ENCODE measurements at regions not wholly inside any gene's neighbourhood (a gene's known extent, or its start where the extent isn't known, plus 50 kb on each side); places are given as distances from the start of the nearest gene placed in this dataset.

- intact Hi-C loops (cut with micrococcal nuclease) = no loop called here
These were observed 475.9 kb upstream of the HTR2A start for GRCh38 chr13:47372751-47373150.

DNA sequence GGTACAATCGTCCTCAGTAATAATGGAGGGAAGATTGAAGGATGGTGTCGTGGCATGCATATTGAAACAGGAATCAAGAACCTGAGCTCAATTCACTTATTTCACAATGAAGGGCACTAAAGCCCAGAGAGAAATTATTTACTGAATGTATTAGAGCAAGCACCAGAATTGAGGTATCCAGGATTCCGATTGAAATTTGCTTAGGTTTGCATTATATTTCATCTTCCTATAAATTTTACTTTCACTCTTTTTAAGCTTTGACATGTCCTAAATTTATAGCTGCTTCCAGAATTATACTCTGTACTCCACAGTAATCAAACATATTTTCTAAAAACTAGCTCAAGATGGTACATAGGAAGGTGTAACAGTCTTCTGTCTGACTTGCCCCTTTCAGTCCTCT, 454.9 kb upstream of the HTR2A start:
- intact Hi-C loops (cut with micrococcal nuclease) = no loop called here

DNA sequence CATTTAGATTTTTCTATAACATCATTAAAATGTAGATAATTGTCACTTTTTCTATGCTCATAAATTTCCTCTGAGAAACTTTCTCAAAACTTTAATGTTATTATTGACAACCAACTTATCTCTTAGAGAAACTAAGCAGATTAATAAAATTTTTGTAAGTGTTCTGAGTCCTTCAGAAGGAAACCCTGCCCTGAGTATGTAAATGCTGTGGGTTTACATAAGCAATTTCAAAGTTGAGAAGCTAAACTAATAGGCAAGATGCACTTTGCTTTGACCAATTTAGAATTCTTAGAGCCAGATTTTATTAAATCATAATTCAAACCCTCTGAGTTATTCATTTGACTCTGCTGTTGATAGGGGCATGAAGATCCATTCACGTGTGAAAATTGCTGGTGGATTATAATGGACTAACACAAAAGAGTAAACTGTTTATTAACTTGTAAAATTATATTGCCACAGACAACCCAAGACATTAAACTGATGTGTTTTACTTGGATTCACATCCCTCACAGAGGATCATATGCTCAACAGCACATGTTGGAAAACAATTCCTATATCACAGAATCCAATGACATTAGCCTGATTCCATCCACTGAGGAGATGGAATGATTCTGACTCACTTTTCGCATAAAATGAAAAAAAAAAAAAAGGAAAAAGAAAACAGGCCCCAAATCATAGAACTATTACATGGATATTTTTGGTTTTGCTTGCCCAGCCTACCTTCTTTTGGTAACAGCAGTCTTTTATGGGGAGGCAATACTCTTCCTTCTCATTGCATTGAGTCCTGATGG, 453.7 kb upstream of the HTR2A start:
- intact Hi-C loops (cut with micrococcal nuclease) = no loop called here

DNA sequence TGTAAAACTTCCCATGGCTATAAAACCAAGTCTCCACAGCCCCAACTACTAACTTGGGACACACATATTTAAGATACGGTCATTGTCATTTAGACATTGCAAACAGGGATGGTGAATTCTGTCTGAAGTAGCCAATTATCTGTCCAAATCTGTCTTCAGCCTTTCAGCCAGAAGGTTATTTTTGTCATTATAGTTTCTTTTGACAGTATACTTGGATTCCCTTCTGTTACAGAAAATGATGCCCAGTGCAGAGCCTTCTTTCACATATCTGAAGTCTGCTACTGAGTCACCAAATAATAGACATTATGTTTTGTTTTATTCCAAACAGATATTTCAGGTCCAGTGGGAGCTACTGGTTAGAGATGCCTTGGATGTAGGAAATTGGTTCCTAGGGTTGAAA, 452.4 kb upstream of the HTR2A start:
- intact Hi-C loops (cut with micrococcal nuclease) = no loop called here

- intact Hi-C loops (cut with micrococcal nuclease) = no loop called here
These were observed 441.1 kb upstream of the HTR2A start for GRCh38 chr13:47337781-47338507.

DNA sequence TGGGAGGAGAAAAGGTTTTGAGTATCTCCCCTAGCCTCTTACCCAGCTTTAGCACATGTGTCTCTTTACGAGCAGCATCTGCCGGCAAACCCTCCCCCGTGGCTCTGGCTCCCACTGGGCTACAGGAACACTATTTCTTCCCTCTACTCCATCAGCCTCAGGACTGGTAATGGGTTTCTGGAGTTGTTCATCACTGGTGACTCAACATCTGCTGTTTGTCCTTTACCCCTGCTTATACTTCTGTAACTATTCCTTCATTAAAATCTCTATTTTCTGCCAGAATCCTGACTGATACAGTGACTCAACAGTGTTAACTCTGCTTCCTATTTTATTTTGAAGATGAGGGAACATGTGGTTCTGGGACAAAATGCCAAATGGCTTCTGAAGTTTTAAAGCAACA, 437.3 kb upstream of the HTR2A start:
- intact Hi-C loops (cut with micrococcal nuclease) = no loop called here

DNA sequence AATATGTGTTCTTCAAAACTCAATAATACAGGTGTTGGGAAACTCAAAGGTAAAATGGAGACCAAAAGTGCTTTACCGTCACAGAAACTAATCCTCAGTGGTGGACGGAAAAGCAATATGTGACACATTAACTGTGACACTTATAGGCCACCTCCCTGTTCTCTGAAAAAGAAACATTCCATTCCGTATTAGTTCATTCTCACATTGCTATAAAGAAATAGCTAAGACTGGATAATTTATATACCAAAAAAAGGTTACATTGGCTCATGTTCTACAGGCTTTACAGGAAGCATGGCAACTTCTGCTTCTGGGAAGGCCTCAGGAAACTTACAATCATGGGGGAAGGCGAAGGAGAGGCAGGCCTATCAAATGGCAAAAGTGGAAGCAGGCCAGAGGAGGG, 435.3 kb upstream of the HTR2A start:
- intact Hi-C loops (cut with micrococcal nuclease) = no loop called here

GRCh38 chr13:47330031-47330430, 433.2 kb upstream of the HTR2A start:
- intact Hi-C loops (cut with micrococcal nuclease) = no loop called here

GRCh38 chr13:47327861-47328260, 431.0 kb upstream of the HTR2A start:
- intact Hi-C loops (cut with micrococcal nuclease) = no loop called here

DNA sequence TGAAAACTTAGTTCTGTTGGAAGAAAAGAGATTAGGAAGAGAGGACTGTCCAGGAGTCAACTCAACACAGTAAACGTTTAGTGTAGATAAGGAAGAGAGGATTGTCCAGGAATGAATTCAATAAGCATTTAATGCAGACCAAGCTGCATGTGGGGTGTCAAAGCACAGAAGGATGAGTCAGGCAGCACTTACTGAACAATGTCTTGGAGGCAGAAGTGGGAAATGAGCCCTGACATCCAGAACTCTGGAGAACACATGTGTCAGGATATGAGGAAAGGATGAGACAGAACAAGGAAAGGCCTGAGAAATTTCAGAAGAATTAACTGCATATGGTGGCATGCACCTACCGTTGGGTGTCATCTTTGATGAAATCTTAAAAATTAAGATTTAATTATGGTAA, 429.2 kb upstream of the HTR2A start:
- intact Hi-C loops (cut with micrococcal nuclease) = no loop called here

DNA sequence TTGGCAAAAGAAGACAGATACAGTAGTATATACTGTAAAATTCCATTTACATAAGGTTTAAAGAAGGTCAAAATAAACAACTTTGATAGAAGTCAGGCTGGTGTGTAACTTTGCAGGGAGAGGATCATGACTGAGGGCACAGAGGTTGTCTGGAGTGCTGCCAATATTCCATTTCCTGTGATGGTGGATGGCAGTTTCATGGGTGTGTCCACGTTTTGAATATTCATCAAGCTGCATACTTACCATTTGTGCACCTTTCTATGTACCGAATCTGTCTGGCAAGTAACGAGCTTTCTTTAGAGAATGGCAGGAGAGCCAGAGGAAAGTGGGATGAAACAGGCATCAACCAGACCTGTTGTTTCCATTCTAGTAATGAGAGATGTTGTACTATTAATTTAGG, 420.5 kb upstream of the HTR2A start:
- intact Hi-C loops (cut with micrococcal nuclease) = no loop called here

DNA sequence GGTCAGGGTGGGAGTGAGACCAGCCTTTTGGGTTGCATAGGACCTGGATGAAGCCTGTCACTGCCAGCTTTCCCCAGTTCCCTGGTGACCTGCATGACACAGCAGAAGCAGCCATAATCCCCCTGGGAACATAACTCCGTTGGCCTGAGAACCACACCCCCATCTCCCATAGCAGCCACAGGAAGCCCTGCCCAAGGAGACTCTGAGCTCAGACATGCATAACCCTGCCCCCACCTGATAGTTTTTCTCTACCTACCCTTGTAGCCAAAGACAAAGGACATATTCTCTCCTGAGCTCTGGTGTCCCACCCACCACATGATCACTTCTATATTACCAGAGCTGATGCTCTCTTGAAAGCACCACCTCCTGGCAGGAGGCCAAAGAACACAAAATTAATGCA, 413.5 kb upstream of the HTR2A start:
- intact Hi-C loops (cut with micrococcal nuclease) = no loop called here

GRCh38 chr13:47306991-47307390, 410.1 kb upstream of the HTR2A start:
- intact Hi-C loops (cut with micrococcal nuclease) = no loop called here

- intact Hi-C loops (cut with micrococcal nuclease) = no loop called here
These were observed 406.8 kb upstream of the HTR2A start for GRCh38 chr13:47303626-47304025.

DNA sequence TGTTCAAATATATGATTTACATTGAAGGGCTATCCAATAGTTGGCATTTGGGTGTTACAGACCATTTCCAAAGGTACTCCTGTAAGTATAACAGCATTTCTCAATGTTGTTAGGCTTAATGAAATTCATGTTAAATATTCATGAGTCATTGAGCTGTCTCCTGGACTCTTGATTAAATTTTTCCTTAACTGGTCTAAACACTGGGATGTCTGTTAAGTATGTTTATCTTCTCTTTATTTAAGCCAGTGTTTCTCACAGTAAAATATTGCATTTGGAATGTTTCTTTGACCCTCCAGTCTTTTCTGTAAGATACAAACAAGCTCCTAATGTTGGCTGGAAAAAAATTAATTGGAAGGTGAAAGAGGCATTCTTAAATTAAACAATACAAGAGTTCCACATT, 402.5 kb upstream of the HTR2A start:
- intact Hi-C loops (cut with micrococcal nuclease) = no loop called here

- intact Hi-C loops (cut with micrococcal nuclease) = no loop called here
These were observed 401.7 kb upstream of the HTR2A start for GRCh38 chr13:47298506-47298905.

DNA sequence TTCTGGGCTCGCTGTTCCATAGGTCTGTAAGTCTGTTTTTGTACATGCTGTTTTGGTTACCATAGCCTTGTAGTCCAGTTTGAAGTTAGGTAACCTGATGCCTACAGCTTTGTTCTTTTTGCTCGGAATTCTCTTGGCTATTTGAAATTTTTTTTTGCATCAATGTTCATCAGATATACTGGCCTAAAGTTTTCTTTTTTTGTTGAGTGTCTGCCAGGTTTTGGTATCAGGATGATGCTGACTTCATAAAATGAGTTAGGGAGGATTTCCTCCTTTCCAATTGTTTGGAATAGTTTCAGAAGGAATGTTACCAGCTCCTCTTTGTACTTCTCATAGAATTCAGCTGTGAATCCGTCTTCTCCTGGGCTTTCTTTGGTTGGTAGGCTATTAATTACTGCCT, 397.8 kb upstream of the HTR2A start:
- intact Hi-C loops (cut with micrococcal nuclease) = no loop called here

GRCh38 chr13:47291107-47291656, 394.3 kb upstream of the HTR2A start:
- intact Hi-C loops (cut with micrococcal nuclease) = no loop called here

- intact Hi-C loops (cut with micrococcal nuclease) = no loop called here
These were observed 392.7 kb upstream of the HTR2A start for GRCh38 chr13:47289567-47289966.

- intact Hi-C loops (cut with micrococcal nuclease) = no loop called here
These were observed 391.7 kb upstream of the HTR2A start for GRCh38 chr13:47288546-47288945.

DNA sequence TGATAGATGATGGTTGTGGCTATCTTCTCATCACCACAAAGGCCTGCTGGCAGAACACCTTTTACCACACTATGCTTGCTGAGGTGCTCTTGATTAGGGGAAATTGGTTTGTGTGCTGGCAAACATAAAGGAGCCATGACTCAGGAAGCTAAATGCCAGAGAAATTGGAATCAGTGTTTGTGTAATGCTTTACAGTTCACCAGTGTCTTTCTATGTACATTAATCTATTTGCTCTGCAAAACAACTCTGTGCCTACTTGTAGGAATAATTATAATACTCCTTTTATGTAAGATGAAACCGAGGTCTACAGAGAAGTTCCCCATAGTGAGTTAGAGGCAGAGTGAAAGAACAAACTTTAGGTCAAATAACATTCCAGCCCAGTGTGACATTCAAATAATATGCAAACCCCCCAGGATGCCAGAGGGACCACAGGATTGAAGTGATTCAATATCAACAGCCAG, 390.5 kb upstream of the HTR2A start:
- intact Hi-C loops (cut with micrococcal nuclease) = no loop called here

DNA sequence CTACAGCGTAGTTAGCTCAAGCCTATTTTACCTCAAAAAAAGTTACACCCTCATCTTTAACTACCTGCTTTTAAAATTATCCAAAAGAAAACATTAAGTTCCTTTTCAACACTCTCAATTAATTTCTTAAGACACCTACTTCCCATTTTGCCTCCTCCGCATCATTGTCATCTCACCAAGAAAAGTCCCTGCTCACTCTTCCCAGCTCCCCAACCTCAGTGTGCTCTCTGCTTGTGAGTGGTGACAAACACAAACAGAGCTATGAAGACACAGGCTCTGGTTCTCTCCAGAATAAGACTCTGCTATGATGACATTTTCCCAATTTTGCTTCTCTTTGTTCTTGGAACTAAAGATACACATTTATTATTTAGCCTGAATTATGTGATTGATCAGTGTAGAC, 385.1 kb upstream of the HTR2A start:
- intact Hi-C loops (cut with micrococcal nuclease) = no loop called here

DNA sequence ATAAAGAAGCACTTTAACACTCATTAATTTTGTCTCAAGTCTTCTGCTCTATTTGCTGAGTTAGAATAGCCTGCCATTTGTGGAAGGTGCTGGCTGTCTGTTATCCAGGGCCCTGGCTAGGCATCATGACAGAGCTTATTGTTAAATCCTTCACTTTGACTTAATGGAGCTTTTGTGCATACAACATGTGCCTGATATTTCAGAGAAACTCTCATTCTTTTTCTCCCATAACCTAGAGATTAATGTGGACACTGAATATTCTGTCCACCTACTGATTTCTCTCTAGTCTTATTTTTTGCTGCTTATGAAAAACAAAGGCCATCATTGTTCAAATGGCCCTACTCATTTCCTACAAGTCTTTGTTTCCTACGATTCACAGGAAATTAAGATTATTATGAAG, 383.1 kb upstream of the HTR2A start:
- intact Hi-C loops (cut with micrococcal nuclease) = no loop called here
